ENCODE measurements at regions not wholly inside any gene's neighbourhood (a gene's known extent, or its start where the extent isn't known, plus 50 kb on each side); places are given as distances from the start of the nearest gene placed in this dataset.

DNA sequence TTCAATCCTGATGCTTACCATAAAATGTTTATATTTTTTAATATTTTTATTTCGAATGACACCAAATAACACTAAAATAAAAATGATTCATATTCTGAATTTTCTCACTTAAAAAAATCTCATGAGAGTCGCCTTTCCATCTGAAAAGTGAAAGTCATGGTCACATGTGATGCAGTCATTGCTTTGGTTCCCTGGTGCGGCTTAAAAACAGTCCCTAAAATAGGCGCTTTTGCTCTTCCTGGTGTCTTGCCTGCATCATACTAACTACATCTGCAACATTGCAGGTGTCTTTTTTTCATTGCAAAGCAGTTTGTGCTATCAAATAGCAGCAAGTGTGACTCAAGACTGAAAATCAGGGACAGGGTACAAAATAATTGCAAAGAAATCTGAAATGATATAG is 185.2 kb upstream of the NREP start:
- TF ChIP-seq, protein P1, sequence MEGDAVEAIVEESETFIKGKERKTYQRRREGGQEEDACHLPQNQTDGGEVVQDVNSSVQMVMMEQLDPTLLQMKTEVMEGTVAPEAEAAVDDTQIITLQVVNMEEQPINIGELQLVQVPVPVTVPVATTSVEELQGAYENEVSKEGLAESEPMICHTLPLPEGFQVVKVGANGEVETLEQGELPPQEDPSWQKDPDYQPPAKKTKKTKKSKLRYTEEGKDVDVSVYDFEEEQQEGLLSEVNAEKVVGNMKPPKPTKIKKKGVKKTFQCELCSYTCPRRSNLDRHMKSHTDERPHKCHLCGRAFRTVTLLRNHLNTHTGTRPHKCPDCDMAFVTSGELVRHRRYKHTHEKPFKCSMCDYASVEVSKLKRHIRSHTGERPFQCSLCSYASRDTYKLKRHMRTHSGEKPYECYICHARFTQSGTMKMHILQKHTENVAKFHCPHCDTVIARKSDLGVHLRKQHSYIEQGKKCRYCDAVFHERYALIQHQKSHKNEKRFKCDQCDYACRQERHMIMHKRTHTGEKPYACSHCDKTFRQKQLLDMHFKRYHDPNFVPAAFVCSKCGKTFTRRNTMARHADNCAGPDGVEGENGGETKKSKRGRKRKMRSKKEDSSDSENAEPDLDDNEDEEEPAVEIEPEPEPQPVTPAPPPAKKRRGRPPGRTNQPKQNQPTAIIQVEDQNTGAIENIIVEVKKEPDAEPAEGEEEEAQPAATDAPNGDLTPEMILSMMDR (IDR thresholded peaks at IDR 0.05; ENCODE audit: insufficient read depth, low read length) = no peak
- TF ChIP-seq POLR2AphosphoS5 (IDR thresholded peaks at IDR 0.05; ENCODE audit: low read depth) = no peak
- TF ChIP-seq GABPA (IDR thresholded peaks at IDR 0.05; ENCODE audit: low read depth) = no peak
- TF ChIP-seq, protein P2, sequence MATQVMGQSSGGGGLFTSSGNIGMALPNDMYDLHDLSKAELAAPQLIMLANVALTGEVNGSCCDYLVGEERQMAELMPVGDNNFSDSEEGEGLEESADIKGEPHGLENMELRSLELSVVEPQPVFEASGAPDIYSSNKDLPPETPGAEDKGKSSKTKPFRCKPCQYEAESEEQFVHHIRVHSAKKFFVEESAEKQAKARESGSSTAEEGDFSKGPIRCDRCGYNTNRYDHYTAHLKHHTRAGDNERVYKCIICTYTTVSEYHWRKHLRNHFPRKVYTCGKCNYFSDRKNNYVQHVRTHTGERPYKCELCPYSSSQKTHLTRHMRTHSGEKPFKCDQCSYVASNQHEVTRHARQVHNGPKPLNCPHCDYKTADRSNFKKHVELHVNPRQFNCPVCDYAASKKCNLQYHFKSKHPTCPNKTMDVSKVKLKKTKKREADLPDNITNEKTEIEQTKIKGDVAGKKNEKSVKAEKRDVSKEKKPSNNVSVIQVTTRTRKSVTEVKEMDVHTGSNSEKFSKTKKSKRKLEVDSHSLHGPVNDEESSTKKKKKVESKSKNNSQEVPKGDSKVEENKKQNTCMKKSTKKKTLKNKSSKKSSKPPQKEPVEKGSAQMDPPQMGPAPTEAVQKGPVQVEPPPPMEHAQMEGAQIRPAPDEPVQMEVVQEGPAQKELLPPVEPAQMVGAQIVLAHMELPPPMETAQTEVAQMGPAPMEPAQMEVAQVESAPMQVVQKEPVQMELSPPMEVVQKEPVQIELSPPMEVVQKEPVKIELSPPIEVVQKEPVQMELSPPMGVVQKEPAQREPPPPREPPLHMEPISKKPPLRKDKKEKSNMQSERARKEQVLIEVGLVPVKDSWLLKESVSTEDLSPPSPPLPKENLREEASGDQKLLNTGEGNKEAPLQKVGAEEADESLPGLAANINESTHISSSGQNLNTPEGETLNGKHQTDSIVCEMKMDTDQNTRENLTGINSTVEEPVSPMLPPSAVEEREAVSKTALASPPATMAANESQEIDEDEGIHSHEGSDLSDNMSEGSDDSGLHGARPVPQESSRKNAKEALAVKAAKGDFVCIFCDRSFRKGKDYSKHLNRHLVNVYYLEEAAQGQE (IDR thresholded peaks at IDR 0.05; ENCODE audit: insufficient replicate concordance, low read depth) = no peak
